Activated CD4-positive, alpha-beta T cell treated with anti-CD3 and anti-CD28 coated beads, Interleukin-10, Interleukin-2, amounts not matched to agents 100 ng/mL and 50 ng/mL, durations not matched to agents 16 hours and 8 hours (primary cell): ENCODE measurements at regions not wholly inside any gene's neighbourhood (a gene's known extent, or its start where the extent isn't known, plus 50 kb on each side); places are given as distances from the start of the nearest gene placed in this dataset.
A peak's percentile ranks its signal among the peaks of the same experiment; 100 is the strongest.
"Not testable (repeated sequence)": the region's sequence is repeated elsewhere in the genome, so short reads cannot be mapped to it uniquely, and the experiment has no call there.

Experiments
- DNase-seq: peaks from one replicate; pipeline ENCODE4 v3.0.0-alpha.2; 2020

DNA sequence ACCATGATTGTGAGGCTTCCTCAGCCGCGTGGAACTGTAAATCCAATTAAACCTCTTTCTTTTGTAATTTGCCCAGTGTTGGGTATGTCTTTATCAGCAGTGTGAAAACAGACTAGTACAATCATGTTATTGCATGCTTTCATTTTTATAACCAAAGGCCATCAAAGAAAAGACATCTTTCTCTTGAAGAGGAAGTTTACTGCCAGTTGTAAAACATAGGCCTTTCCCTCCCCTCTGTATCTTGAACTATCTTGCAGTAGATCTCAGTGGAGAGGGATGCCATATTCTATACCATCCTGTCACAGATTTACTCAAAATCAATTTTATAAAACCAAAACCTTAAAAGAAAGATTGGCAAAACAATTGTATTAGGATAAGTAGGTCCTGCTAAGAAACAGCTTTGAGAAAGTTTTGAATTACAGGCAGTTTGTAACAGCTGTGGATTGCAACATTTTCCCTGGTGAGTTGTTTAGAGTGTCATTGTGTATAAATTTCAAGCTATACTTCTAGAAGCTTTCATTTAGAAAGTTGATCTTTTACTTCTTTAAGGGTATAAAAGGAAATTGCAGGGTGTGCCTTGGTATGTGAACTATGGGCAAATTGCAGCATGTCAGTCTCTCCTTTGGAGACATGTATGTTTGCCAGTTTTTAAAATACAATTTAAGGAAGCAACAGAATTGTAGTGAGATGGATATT lies 128.0 kb downstream of the ATP23 start:
- DNase-seq: no peak

DNA sequence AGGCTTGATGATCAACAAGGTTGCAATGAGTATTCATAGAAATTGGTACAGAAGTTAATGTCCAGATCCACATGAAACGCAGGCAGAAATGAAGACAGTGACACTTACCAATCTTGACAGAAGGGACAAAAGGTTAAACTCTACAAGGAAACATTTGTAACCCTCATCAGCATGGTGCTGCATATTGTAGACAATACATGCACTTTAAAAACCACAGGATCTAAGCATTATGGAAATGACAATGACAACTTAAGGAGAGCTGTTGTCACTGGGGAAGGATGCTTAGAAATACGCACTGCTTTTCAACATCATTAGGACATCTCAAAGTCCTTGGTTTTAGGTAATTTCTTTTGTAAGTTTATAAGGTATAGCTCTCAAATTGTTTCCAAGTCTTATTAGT lies 130.6 kb downstream of the ATP23 start:
- DNase-seq: no peak

DNA sequence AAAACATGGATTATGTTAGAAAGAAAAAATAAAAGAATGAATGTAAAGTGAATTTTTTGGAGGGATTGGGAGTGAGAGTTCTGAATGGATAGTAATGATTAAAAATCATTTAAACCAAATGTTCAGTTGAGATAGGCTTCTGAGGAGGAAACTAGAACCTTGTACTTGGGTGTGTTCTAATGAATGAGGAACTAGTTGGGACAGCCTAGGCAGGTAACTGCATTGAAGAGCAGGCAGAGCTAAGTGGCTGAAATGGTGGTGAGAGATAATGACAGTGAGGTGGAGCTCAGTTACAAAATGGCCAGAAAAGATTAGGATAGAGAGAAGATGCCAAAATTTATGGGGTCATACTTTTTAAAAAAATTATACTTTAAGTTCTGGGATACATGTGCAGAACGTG lies 132.9 kb downstream of the ATP23 start:
- DNase-seq: no peak

DNA sequence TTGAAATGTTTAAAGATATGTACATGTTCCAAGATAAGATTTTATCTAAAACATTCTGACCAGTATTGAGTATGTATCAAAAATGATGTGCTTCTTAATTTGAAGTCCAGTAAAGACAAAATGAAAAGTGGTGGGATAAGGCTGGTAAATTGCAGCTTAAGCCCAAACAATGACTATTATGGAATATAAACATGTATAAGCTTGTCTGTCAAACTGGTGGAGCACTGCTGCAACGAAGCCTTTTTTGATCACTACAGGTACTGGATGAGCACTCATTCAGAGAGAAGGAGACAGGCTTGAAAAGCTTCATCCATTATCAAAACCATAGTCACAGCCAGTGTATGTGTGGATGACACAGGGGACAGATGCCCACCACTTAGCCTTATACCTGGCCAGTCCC lies 138.4 kb downstream of the ATP23 start:
- no peak for DNase-seq

DNA sequence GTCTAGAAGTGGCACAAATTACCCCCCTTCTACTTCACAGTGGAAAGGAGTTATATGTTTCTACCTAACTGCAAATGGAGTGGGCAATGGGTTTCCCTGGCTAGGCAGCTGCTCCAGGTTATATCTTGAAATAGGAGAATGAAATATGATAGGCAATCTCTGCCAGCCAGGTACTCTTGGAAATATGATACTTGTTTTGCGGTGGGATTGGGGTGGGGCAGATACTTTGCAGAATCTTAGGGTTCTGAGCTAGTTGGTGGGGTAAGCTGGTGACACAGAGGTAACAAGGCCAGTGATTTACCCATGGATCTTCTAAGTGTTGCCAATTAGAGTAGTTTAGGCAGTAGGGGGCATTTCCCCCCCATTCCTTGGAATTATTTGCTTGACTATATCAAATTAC lies 140.1 kb downstream of the ATP23 start:
- no peak for DNase-seq

DNA sequence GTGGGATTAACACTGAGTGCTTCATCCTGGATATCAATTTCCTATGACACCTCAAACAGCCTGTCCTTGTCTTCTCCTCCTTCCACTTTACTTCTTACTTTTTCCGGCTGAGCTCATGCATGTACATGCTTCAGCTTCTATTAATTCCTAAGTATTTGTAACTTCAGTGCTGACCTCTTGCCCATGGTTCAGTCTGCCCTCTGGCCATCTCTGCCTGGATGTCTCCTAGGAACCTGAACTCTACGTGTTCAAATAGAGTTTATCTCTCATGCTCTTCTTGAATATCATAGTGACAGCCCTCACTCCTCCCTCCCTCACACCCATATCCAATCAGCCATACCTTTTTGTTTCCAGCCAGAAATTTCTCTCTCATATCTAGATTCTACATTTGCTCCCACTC lies 141.6 kb downstream of the ATP23 start:
- DNase-seq: no peak

DNA sequence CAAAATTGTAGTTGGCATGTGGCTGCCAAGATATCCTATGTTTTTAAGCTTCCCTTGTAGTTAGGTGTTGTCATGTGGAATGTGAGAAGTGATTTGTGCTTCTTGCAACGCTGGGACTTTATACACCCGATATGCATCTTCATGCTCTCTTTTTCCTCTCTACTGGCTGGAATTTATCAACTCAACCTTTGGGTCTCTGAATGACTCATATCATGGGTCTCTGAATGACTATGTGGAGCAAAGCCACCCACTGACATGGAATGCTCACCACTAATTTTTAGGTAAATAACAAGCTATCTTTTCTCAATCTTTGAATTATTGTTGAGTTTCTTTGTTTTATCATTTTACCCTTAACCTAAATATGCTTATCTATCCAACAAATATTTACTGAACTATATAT lies 144.6 kb downstream of the ATP23 start:
- DNase-seq: peak; percentile 30

DNA sequence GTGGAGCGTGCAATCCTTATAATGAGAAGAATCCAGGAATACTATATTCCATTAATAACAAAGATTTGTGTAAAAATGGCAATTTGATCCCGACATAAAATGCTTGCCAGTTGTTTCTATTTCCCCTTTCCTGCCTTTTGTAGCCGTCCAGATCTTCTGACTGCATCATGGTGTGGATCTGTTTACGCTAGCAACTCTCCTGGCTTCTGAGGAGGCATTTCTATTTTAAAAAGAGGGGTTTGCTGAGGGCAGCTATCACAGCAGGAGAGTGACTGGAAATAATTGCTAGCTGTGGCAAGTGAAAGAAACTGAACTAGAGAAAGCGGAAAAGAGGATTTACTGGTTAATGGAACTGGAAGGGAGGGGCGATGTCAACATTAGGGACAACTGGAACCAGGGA lies 145.6 kb downstream of the ATP23 start:
- DNase-seq: no peak

DNA sequence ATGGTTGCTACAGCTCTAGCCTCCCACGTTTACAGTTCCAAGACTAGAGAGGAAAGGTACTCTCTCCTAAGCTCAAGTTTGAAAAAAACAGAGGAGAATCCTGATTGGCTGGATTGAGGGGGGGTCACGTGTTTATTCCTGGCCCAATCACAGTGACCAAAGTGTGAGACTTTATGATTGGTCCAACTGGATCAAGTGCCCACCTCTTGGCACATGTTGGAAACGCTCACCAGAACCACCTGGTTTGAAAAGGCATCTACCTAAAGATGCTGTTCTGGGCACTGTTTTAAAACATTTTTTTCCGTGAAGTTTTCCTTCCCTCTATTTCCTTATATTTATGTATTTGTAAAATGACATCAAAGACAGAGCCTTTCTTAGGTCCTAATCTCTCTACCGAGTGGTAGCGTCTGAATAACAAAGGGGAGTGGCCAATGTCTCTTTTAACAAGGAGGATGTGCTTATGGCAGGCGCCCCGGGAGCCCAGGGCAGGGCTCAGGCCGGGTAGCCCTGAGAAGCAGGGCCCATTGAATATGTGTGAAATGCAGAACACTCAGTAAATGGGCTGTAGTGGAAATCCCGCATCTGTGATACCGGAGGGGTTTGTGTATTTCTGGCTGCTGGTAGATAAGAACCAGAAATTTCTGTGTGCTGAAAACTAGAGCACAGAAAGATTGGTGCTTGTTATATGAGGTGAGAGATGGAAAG lies 146.2 kb downstream of the ATP23 start:
- no peak for DNase-seq

DNA sequence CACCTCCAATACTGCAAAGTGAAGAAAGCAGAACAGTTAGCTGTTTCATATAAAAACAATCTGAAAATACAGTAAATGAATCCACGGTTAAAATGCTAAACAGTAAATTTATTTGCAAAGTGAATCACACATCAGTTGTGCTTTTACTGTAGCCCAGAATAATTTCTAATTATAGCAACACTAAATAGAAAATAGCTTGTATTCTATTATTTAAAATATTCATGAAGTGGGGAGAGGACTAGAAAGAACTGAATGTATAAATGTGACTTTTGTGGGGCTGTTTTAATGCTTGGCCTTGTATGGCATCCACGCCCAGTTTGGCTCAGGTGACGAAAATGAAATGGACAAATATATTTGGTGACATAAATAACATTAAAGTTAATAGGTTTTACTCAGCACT lies 148.2 kb downstream of the ATP23 start:
- DNase-seq: no peak

DNA sequence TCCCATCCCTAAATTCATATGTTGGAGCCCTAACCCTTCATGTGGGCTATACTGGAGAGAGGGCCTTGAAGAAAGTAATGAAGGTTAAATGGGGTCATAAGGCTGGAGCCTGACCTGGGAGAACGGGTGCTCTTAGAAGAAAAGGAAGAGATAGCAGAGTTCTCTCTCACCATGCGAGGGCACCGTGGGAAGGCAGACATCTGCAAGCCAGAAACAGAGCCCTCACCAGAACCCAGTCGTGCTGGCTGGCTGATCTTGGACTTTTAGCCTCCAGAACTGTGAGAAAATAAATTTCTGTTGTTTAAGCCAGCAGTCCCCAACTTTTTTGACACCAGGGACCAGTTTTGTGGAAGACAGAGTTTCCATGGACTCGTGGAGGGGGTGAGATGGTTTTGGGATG lies 149.3 kb downstream of the ATP23 start:
- no peak for DNase-seq

DNA sequence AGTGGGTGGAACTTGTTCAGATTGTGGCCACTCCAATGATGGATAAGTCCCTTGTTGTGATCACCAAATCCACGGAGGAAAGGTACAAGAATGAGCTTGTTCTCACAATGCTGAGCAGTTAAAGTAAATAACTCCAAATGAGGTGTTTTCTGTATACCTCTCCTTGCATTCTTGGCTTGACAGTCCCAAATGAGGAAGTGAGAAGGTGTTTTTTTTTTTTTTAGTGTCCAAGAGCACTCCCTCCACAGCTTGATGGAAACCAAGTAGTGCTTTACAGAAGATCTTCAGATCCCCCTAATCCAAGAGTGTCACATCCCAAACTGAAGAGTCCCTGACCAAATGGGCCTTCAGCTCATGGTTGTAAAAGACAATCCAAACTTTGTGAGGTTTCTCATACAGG lies 153.6 kb downstream of the ATP23 start:
- no peak for DNase-seq

DNA sequence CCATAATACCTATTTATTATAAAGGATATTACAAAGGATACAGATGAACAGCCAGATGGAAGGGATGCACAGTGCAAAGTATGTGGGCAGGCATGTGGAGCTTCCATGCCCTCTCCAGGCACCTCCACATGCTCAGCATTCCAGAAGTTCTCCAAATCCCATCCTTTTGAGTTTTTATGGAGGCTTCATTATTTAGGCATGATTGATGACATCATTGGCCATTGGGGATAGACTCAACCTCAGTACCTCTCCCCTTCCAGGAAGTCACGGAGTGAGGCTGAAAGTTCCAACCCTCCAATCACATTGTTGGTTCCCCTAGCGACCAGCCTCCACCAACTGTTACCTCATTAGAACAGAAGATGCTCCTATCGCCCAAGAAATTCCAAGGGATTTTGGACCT lies 156.4 kb downstream of the ATP23 start:
- no peak for DNase-seq

DNA sequence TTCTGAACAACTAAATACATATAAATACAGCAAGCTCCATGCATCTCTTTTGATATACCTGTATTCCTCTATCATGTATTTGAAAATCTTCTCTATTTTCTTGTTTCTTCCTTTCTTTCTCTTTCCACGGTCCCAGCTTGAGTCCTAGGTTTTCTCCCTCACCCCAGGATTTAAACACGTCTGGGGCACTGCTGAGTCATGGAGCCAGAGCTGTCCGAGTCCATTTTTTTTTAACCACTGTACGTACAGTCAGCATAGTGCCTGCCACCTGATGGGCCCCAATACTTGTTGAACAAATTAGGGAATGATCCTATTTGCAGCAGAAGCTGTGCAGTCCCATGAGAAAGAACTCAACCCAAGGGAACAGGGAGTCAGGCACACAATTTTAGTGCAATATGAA lies 158.1 kb downstream of the ATP23 start:
- no peak for DNase-seq

DNA sequence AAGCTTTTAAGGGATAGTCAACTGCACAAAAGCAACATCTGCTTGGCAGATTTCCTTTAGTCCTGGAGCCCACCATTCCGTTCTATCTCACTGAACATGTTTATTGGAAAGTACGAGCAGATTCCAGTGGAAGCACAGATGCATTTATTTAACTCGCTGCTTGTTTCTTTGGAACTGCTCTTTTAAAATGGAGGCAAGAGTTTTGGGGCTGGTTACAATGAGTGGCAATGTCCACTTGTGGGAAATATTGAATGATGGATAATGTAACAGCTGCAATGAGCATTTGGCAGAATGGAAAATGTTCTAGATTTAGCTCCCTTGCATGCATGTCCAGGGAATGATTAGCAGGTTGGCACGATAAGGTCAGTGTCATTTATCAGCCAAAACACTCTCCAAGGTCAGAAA lies 163.0 kb downstream of the ATP23 start:
- DNase-seq: no peak

DNA sequence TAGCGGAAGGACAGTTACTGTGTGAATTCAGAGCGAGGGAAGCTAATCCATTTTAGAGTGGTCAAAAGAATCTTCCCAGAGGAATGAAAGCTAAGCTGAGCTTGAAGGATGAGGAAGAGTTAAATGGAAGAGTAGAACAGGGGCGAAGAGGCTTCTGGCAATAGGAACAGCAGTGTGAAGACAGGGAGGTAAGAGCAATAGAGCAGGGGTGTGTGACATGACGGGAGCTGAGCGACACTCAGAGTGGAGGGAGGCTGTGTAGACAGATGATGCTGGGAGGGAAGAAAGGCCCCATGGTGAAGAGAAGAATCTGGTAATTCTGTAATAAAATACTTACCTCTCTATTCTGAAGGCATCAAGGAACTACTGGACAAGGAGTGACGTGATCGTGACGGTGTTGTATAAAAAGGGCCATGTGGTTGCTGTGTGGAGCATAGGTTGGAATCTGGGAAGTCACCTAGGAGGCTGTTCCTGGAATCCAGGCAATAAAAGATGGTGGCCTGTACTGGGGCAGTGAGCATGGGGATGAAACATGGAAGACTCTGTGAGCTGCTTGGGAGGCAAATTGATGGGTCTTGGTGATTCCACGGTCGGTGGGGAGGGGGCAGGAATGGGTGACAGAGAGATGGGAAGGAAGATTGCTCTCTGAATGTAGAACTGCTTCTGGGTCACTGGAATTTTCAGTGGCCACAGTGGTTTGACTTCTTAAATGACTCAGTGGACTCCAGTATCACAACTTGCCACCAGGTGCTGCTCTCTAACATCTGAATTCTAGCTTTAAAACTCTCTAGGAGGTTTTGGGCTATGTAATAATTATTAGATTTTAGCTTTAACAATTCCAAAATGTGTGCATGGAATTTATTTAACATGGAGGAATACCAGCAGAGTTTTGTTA lies 164.1 kb downstream of the ATP23 start:
- DNase-seq: no peak

DNA sequence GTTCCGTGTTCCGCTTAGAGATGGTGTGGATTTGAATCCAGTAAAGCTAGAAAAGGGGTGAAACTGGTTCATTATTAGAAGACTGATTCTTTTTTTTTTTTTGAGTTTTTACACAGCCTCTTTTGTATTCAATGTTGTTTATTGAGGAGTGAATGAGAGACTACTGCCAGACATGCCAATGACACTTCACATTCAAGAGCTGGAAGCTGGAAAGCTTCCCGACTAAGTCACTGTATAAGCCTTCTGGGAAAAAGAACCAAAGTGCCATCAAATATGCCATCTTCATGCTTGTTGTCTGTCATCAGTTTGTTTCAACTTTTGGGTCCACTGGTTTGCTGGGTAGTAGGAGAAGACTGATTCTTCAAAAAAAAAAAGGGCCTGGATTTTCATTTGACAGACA lies 164.8 kb downstream of the ATP23 start:
- no peak for DNase-seq

DNA sequence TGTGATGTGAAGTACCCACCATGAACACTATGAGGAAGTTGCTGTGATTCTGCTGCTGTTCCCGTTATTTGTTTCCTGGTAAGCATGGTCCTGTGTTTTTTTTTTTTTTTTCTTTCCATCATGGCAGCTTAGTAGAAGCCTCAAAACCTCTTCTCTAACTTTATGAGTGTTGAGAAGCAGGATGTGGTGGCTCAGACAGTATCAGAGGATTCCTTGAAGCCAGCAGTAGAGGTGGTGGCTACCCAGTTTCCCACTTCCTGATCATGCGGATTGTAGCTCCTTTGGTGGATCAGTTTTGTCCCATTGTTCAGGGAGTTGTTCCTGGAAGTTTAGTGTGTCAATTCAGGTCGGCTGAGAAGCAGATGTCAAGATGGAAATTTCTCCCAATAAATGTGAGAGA lies 175.8 kb downstream of the ATP23 start:
- no peak for DNase-seq

DNA sequence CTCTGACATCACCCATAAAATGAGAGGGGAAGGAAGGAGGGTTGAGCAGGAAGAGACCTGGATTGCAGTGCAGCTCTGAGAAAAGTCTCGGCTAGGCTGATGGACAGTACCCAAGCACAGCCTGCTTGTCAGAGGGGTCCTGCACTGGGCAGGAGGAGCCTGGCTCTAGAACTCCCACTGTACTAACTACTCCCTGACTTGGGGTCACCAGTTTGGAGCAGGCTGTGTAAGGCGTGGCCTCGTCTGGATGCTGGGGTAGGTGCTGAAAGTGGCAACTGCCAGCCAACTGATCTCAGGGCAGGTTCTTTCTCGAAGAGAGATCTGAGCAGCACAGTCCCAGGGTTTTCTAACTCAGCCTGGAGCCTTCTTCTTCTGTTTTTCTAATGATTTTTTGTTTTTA lies 176.3 kb downstream of the ATP23 start:
- DNase-seq: no peak

DNA sequence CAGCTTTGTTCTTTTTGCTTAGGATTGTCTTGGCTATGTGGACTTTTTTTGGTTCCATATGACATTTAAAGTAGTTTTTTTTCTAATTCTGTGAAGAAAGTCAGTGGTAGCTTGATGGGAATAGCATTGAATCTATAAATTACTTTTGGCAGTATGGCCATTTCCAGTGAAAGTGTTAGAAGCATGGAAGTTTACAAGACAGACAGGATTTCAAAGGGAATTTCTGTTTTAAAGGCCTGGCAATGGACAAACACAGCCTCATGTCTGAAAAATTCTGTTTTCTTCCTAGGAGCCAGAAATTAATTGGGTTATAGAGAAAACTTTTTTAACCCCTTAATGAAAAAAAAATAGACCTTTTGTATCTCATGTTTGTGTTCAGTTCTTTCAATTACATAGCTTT lies 184.4 kb downstream of the ATP23 start:
- not testable (repeated sequence) for DNase-seq

DNA sequence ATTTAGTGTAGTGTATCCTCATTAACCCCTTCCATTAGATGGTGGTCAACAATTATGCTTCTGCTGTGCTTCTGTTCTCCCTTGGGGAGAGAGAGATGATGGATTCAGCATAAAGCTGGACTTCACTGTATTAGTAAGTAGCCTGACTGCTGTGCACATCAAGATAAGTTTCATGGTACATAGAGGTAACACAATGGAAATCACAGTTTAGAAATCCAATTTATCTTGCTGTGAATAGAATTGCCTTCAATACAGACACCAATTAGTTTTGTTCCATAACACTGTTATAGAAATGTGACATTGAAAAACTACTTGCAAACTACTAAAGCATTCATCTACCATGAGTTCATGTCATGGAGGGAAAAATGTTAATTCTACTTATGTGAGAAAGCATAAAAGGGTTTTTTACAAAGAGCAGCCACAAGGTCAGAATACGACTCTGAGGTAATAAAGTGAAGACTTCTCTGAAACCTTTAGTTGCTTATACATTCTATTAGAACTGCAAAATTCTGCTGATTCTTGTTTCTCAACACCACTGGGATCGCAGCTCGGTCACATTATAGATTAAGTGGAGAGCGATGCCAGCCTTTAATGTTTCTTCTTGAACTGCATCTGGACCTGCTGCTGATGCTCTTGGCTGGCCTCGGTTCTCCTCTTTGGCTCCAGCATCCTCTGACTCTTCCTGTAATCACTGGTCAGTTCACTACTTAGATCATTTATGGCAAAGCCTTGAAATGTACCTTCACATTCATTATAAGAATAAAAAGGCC lies 190.8 kb downstream of the ATP23 start:
- DNase-seq: no peak

DNA sequence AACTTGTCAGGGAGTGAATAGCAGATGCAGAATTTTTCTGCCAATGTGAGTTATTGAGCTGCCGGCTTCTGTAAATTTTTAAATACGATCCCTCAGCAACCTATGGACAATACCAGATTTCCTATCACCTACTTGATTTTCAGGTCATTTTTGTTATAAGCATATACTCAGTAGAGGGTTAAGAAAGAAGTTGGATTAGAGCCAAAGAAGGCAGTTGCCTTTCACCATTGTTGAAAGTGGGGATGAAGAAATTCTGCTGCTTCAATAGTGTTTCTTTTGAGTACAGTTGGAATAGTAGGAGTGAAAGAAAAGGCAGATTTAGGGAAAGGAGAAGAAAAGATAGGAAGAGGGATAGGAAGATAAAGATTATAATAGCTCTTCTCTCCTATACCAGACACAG lies 197.1 kb downstream of the ATP23 start:
- no peak for DNase-seq

DNA sequence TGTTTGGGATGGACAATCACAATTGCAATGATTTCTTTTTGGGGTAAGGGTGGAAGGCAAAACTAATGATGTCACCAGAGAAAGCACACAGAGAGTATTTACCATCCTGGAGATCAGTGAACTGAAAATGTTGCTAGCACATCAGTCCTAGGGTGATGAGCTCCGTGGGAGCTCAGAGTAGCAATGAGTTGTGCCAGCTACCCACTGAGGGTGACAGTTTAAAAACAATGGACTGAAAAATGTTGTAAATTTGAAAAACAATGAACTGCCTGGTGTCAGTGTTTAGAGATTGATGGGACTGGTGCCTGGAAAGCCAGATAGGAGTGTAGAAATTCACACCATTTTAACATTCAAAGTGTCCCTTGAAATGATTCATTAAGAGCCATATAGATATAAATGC lies 198.5 kb downstream of the ATP23 start:
- no peak for DNase-seq
